ENCODE measurements at regions not wholly inside any gene's neighbourhood (a gene's known extent, or its start where the extent isn't known, plus 50 kb on each side); places are given as distances from the start of the nearest gene placed in this dataset.

- Histone ChIP-seq H3K27ac (no peak overlapping the region), H3K27me3 (no peaks in the 10 kb centered on the region), H3K4me1 (no peaks in the 10 kb centered on the region), H3K9ac (ENCODE audit: low read depth in 2 of 2, low read length in 2 of 2) (no peak overlapping the region), H3K4me3 (no peak overlapping the region), H3K9me3 (no peaks in the 10 kb centered on the region), H3K36me3 (no peaks in the 10 kb centered on the region)
- intact Hi-C loops (cut with DNase I), result no loop called here
- TF ChIP-seq CTCF (IDR thresholded peaks at IDR 0.05), result no peak
- no peak for DNase-seq
These were observed 321.7 kb downstream of the SUCLA2 start for GRCh38 chr13:47679401-47679800.

GRCh38 chr13:47678201-47678968 is 322.7 kb downstream of the SUCLA2 start:
- Histone ChIP-seq H3K27ac (no peak overlapping the region), H3K4me1 (no peaks in the 10 kb centered on the region), H3K4me3 (no peak overlapping the region), H3K9me3 (no peaks in the 10 kb centered on the region), H3K27me3 (no peaks in the 10 kb centered on the region), H3K9ac (ENCODE audit: low read depth in 2 of 2, low read length in 2 of 2) (no peak overlapping the region), H3K36me3 (no peaks in the 10 kb centered on the region)
- no peak for DNase-seq
- no peak for TF ChIP-seq CTCF (IDR thresholded peaks at IDR 0.05)
- intact Hi-C loops (cut with DNase I), result no loop called here

GRCh38 chr13:47675871-47676270 is 325.2 kb downstream of the SUCLA2 start:
- H3K27ac ChIP-seq, result no peak overlapping the region
- DNase-seq, result no peak
- intact Hi-C loops (cut with DNase I), result no loop called here
- no peaks in the 10 kb centered on the region for H3K27me3 ChIP-seq
- no peak for TF ChIP-seq CTCF (IDR thresholded peaks at IDR 0.05)
- H3K4me3 ChIP-seq, result no peak overlapping the region
- no peaks in the 10 kb centered on the region for H3K9me3 ChIP-seq
- no peak overlapping the region for H3K9ac ChIP-seq (ENCODE audit: low read depth in 2 of 2, low read length in 2 of 2)
- no peaks in the 10 kb centered on the region for H3K36me3 ChIP-seq
- no peaks in the 10 kb centered on the region for H3K4me1 ChIP-seq

GRCh38 chr13:47673009-47673850 is 327.8 kb downstream of the SUCLA2 start:
- Histone ChIP-seq H3K27me3 (no peaks in the 10 kb centered on the region), H3K9me3 (no peaks in the 10 kb centered on the region), H3K36me3 (no peaks in the 10 kb centered on the region), H3K4me1 (no peaks in the 10 kb centered on the region), H3K9ac (ENCODE audit: low read depth in 2 of 2, low read length in 2 of 2) (no peak overlapping the region), H3K4me3 (no peak overlapping the region), H3K27ac (no peak overlapping the region)
- intact Hi-C loops (cut with DNase I), result no loop called here
- no peak for DNase-seq
- no peak for TF ChIP-seq CTCF (IDR thresholded peaks at IDR 0.05)

GRCh38 chr13:47672245-47673008 is 328.6 kb downstream of the SUCLA2 start:
- Histone ChIP-seq H3K4me1 (no peaks in the 10 kb centered on the region), H3K27me3 (no peaks in the 10 kb centered on the region), H3K9ac (ENCODE audit: low read depth in 2 of 2, low read length in 2 of 2) (no peak overlapping the region), H3K27ac (no peak overlapping the region), H3K9me3 (no peaks in the 10 kb centered on the region), H3K36me3 (no peaks in the 10 kb centered on the region), H3K4me3 (no peak overlapping the region)
- DNase-seq, result no peak
- TF ChIP-seq CTCF (IDR thresholded peaks at IDR 0.05), result no peak
- intact Hi-C loops (cut with DNase I), result no loop called here

All from colonic mucosa (tissue), 4 donors.